Keratinocyte (primary cell): ENCODE measurements at regions not wholly inside any gene's neighbourhood (a gene's known extent, or its start where the extent isn't known, plus 50 kb on each side); places are given as distances from the start of the nearest gene placed in this dataset.
"Not testable (repeated sequence)": the region's sequence is repeated elsewhere in the genome, so short reads cannot be mapped to it uniquely, and the experiment has no call there.

Experiments used
- DNase-seq: peaks from one replicate; pipeline ENCODE4 v3.0.0-alpha.2; 2011; ENCODE audit warnings: low read depth, missing footprints, low spot score
- FAIRE-seq: peaks from 2 replicates; lab custom pipeline; 2011; peaks lifted over from hg19 to GRCh38; lab: Jason Lieb, UNC
- H2AFZ ChIP-seq: 2 replicates; pipeline ENCODE4 v1.6.0; 2012; ENCODE audit warnings: low read length, control low read depth, inconsistent platforms; ENCODE audit not compliant: control insufficient read depth
- H3K27ac ChIP-seq: 2 replicates; pipeline ENCODE4 v1.5.1; 2011; ENCODE audit warnings: low read length; ENCODE audit not compliant: control insufficient read depth, insufficient read depth
- H3K27me3 ChIP-seq: 3 replicates; pipeline ENCODE4 v1.6.0; 2011; ENCODE audit warnings: low read length; ENCODE audit not compliant: control insufficient read depth, insufficient read depth; ENCODE audit errors: extremely low read depth
- H3K36me3 ChIP-seq, 2 experiments: 2 replicates in 1 of 2; 3 replicates in 1 of 2; pipeline ENCODE4 v1.5.1; 2011; ENCODE audit warnings: low read length in 2 of 2, mild to moderate bottlenecking in 1 of 2; ENCODE audit not compliant: control insufficient read depth in 2 of 2, insufficient read depth in 2 of 2; ENCODE audit errors: extremely low read depth in 1 of 2
- H3K4me1 ChIP-seq: 3 replicates; pipeline ENCODE4 v1.5.1; 2011; ENCODE audit warnings: low read length; ENCODE audit not compliant: control insufficient read depth, insufficient read depth; ENCODE audit errors: extremely low read depth
- H3K4me2 ChIP-seq: 3 replicates; pipeline ENCODE4 v1.6.0; 2011; ENCODE audit warnings: low read depth, low read length; ENCODE audit not compliant: control insufficient read depth, insufficient read depth; ENCODE audit errors: extremely low read depth
- H3K4me3 ChIP-seq, 3 experiments: fragments of 200-600 bp in 1 of 3; sonication (generic) in 1 of 3; 2 replicates in 2 of 3; 3 replicates in 1 of 3; pipeline ENCODE4 v1.5.1; 2011 to 2016; ENCODE audit warnings: low read length in 3 of 3, mild to moderate bottlenecking in 3 of 3, control low read depth in 2 of 3, inconsistent platforms in 1 of 3, low read depth in 1 of 3, mixed read lengths in 1 of 3, mixed run types in 1 of 3, moderate library complexity in 1 of 3; ENCODE audit not compliant: control insufficient read depth in 2 of 3, insufficient read depth in 2 of 3; ENCODE audit errors: extremely low read depth in 1 of 3
- H3K79me2 ChIP-seq: 2 replicates; pipeline ENCODE4 v1.6.0; 2012; ENCODE audit warnings: low read length; ENCODE audit not compliant: control insufficient read depth, insufficient read depth
- H3K9ac ChIP-seq: 3 replicates; pipeline ENCODE4 v1.6.0; 2011; ENCODE audit warnings: low read length; ENCODE audit not compliant: control insufficient read depth, insufficient read depth; ENCODE audit errors: extremely low read depth
- H3K9me1 ChIP-seq: 3 replicates; pipeline ENCODE4 v1.6.0; 2011; ENCODE audit warnings: low read length; ENCODE audit not compliant: control insufficient read depth, insufficient read depth; ENCODE audit errors: extremely low read depth
- H3K9me3 ChIP-seq: 2 replicates; pipeline ENCODE4 v1.5.1; 2012; ENCODE audit warnings: low read depth, low read length; ENCODE audit not compliant: control insufficient read depth
- H4K20me1 ChIP-seq: 3 replicates; pipeline ENCODE4 v1.6.0; 2011; ENCODE audit warnings: low read length; ENCODE audit not compliant: control insufficient read depth, insufficient read depth; ENCODE audit errors: extremely low read depth
- EZH2 ChIP-seq: IDR thresholded peaks from one replicate; pipeline ENCODE4 v1.6.1; 2012; ENCODE audit warnings: inconsistent platforms, mild to moderate bottlenecking, low read length, moderate library complexity
- dilution Hi-C: fragments of 300-500 bp; cut with MboI; formaldehyde crosslinking; loops from one replicate; pipeline ENCODE4 v1.7.0; 2020; ENCODE audit warnings: low sequenced_read_pairs; ENCODE audit not compliant: extremely low pct_ligation_motif_present
- TF ChIP-seq, protein P1 (sequence below), 3 experiments: IDR thresholded peaks in 1 of 3; conservative IDR thresholded peaks in 1 of 3; optimal IDR thresholded peaks in 1 of 3; 2 replicates in 2 of 3; 3 replicates in 1 of 3; pipeline versions ENCODE3 to v1.5.1; 2011; ENCODE audit warnings: low read length in 3 of 3, mild to moderate bottlenecking in 3 of 3, moderate library complexity in 2 of 3, control low read depth in 1 of 3, inconsistent platforms in 1 of 3; ENCODE audit not compliant: insufficient read depth in 2 of 3; ENCODE audit errors: extremely low read depth in 1 of 3

DNA sequence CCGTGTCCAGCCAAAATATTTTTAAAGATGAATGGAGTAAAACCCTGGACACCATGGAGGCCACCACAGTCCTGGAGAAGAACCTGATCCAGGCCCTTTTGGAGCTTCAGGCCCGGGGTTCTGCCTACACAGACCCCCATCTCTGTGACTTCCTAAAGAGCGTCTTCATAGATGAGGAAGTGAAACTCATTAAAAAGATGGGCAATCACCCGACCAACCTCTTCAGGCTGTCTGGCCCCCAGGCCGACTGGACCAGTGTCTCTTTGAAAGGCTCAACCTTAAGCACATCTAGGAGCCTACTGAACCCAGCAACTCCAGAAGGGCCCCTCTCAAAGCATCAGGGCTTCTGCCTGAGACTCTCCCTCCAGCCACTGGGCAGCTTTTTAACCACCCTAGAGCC, 107.9 kb upstream of the FAM174B start:
- H3K27ac ChIP-seq: no peak overlapping the region
- FAIRE-seq (no peak), DNase-seq (no peak)
- no peak overlapping the region for H2AFZ ChIP-seq
- no peaks in the 10 kb centered on the region for H3K9me1 ChIP-seq
- no peaks in the 10 kb centered on the region for H3K27me3 ChIP-seq
- H3K36me3 ChIP-seq: no peaks in the 10 kb centered on the region
- H3K4me1 ChIP-seq: no peaks in the 10 kb centered on the region
- dilution Hi-C loops: no loop called here
- no peaks in the 10 kb centered on the region for H4K20me1 ChIP-seq
- no peak overlapping the region for H3K4me3 ChIP-seq
- H3K9me3 ChIP-seq: no peaks in the 10 kb centered on the region
- H3K79me2 ChIP-seq: no peaks in the 10 kb centered on the region
- TF ChIP-seq, protein P1, sequence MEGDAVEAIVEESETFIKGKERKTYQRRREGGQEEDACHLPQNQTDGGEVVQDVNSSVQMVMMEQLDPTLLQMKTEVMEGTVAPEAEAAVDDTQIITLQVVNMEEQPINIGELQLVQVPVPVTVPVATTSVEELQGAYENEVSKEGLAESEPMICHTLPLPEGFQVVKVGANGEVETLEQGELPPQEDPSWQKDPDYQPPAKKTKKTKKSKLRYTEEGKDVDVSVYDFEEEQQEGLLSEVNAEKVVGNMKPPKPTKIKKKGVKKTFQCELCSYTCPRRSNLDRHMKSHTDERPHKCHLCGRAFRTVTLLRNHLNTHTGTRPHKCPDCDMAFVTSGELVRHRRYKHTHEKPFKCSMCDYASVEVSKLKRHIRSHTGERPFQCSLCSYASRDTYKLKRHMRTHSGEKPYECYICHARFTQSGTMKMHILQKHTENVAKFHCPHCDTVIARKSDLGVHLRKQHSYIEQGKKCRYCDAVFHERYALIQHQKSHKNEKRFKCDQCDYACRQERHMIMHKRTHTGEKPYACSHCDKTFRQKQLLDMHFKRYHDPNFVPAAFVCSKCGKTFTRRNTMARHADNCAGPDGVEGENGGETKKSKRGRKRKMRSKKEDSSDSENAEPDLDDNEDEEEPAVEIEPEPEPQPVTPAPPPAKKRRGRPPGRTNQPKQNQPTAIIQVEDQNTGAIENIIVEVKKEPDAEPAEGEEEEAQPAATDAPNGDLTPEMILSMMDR (optimal IDR thresholded peaks at IDR 0.05 in 1 of 3, IDR thresholded peaks at IDR 0.05 in 1 of 3, conservative IDR thresholded peaks at IDR 0.05 in 1 of 3; ENCODE audit: extremely low read depth in 1 of 3, insufficient read depth in 2 of 3, low read length in 3 of 3): no peak
- no peak for TF ChIP-seq EZH2
- H3K4me2 ChIP-seq: no peak overlapping the region
- no peak overlapping the region for H3K9ac ChIP-seq

DNA sequence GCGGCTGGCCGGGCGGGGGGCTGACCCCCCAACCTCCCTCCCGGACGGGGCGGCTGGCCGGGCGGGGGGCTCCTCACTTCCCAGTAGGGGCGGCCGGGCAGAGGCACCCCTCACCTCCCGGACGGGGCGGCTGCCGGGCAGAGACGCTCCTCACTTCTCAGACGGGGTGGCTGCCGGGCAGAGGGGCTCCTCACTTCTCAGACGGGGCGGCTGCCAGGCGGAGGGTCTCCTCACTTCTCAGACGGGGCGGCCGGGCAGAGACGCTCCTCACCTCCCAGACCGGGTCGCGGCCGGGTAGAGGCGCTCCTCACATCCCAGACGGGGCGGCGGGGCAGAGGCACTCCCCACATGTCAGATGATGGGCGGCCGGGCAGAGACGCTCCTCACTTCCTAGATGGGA, 112.6 kb upstream of the FAM174B start:
- FAIRE-seq, dilution Hi-C loops: not testable (repeated sequence)

DNA sequence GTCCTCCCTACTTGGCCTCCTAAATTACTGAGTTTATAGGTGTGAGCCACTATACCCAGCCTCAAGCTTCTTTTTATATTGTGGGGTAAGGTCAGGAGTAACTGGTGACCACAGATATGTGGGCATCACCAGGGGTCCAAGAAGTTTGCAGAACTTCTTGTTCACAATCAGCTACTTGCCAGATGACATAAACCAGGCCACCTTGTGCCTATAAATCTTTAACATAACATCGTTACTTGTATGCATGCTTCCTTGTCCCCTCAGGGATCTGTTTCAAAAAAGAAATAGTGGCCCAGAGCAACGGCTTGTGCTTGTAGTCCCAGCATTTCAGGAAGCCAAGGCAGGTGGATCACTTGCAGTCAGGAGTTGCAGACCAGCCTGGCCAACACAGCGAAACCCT, 115.1 kb upstream of the FAM174B start:
- TF ChIP-seq, protein P1 (optimal IDR thresholded peaks at IDR 0.05 in 1 of 3, IDR thresholded peaks at IDR 0.05 in 1 of 3, conservative IDR thresholded peaks at IDR 0.05 in 1 of 3; ENCODE audit: extremely low read depth in 1 of 3, insufficient read depth in 2 of 3, low read length in 3 of 3): no peak
- no peak for TF ChIP-seq EZH2
- FAIRE-seq (no peak), DNase-seq (no peak)
- no peaks in the 10 kb centered on the region for H3K9me1 ChIP-seq
- no peaks in the 10 kb centered on the region for H3K4me1 ChIP-seq
- no peak overlapping the region for H3K9ac ChIP-seq
- dilution Hi-C loops: no loop called here
- no peaks in the 10 kb centered on the region for H4K20me1 ChIP-seq
- H3K27me3 ChIP-seq: no peaks in the 10 kb centered on the region
- H3K79me2 ChIP-seq: no peaks in the 10 kb centered on the region
- no peaks in the 10 kb centered on the region for H3K36me3 ChIP-seq
- no peaks in the 10 kb centered on the region for H3K9me3 ChIP-seq
- no peak overlapping the region for H3K4me2 ChIP-seq
- no peak overlapping the region for H3K4me3 ChIP-seq
- no peak overlapping the region for H2AFZ ChIP-seq
- no peak overlapping the region for H3K27ac ChIP-seq

More for the DNA sequence above, 112.6 kb upstream of the FAM174B start:
- not testable (repeated sequence) for H3K9me1 ChIP-seq, H3K9me3 ChIP-seq, H3K27ac ChIP-seq, H4K20me1 ChIP-seq, H3K4me2 ChIP-seq, H3K4me3 ChIP-seq, H3K79me2 ChIP-seq, H3K9ac ChIP-seq, H3K4me1 ChIP-seq, H2AFZ ChIP-seq, DNase-seq, H3K36me3 ChIP-seq, H3K27me3 ChIP-seq
